PC-3 (cell line): ENCODE measurements at regions not wholly inside any gene's neighbourhood (a gene's known extent, or its start where the extent isn't known, plus 50 kb on each side); places are given as distances from the start of the nearest gene placed in this dataset.

ENCODE experiments used
- CTCF ChIP-seq: fragments of 300-600 bp; sonication (generic); conservative IDR thresholded peaks from 2 replicates; pipeline ENCODE4 v1.5.1; 2017; ENCODE audit warnings: antibody characterized with exemption, low read depth, mild to moderate bottlenecking, low read length
- EZH2 ChIP-seq: fragments of 300-600 bp; sonication (generic); IDR thresholded peaks from one replicate; pipeline ENCODE4 v1.6.1; 2017; ENCODE audit warnings: antibody characterized with exemption, mild to moderate bottlenecking, low read length; ENCODE audit not compliant: unreplicated experiment

GRCh38 chr10:45500798-45501197, 126.8 kb downstream of the ALOX5 start:
- no peak for TF ChIP-seq CTCF
- no peak for TF ChIP-seq EZH2
